Stomach (tissue), 4 donors: ENCODE measurements at regions not wholly inside any gene's neighbourhood (a gene's known extent, or its start where the extent isn't known, plus 50 kb on each side); places are given as distances from the start of the nearest gene placed in this dataset.

Source experiments
- CTCF ChIP-seq, 7 experiments: fragments of 450-650 bp in 4 of 7; fragments of 200-600 bp in 3 of 7; sonication (generic) in 3 of 7; IDR thresholded peaks; one replicate each; pipeline ENCODE4 v1.5.1; 2016 to 2019; ENCODE audit warnings: antibody characterized with exemption in 7 of 7, control low read depth in 2 of 7, mild to moderate bottlenecking in 1 of 7
- EP300 ChIP-seq: sonication (generic); formaldehyde crosslinking; IDR thresholded peaks from one replicate; pipeline ENCODE4 v1.6.1; 2017; ENCODE audit warnings: antibody characterized with exemption
- POLR2A ChIP-seq, 4 donors: fragments of 450-650 bp; IDR thresholded peaks; one replicate each; pipeline ENCODE4 v1.6.1; 2016; ENCODE audit warnings: antibody characterized with exemption in 4 of 4, control low read depth in 2 of 4, mild to moderate bottlenecking in 1 of 4, moderate library complexity in 1 of 4
- POLR2AphosphoS5 ChIP-seq, 3 donors: sonication (generic); formaldehyde crosslinking; IDR thresholded peaks; one replicate each; pipeline ENCODE4 v1.6.1; 2016; ENCODE audit warnings: antibody characterized with exemption in 3 of 3

- TF ChIP-seq CTCF (IDR thresholded peaks at IDR 0.05) (no peak), EP300 (no peak), POLR2A (IDR thresholded peaks at IDR 0.05) (no peak), POLR2AphosphoS5 (IDR thresholded peaks at IDR 0.05) (no peak)
Observed at GRCh38 chr14:37899365-37899764, 303.9 kb downstream of the TTC6 start.
